HG02943 (cell line): ENCODE measurements at regions not wholly inside any gene's neighbourhood (a gene's known extent, or its start where the extent isn't known, plus 50 kb on each side); places are given as distances from the start of the nearest gene placed in this dataset.
"Not testable (repeated sequence)": the region's sequence is repeated elsewhere in the genome, so short reads cannot be mapped to it uniquely, and the experiment has no call there.

Experiments used
- ATAC-seq: cut with Tn5 transposase; IDR thresholded peaks from one replicate; pipeline ENCODE4 v1.9.1; 2021; ENCODE audit warnings: mild to moderate bottlenecking, low read depth, moderate library complexity; ENCODE audit not compliant: unreplicated experiment

GRCh38 chr3:72661115-72661457 is 187.2 kb downstream of the SHQ1 start:
- ATAC-seq: no peak

DNA sequence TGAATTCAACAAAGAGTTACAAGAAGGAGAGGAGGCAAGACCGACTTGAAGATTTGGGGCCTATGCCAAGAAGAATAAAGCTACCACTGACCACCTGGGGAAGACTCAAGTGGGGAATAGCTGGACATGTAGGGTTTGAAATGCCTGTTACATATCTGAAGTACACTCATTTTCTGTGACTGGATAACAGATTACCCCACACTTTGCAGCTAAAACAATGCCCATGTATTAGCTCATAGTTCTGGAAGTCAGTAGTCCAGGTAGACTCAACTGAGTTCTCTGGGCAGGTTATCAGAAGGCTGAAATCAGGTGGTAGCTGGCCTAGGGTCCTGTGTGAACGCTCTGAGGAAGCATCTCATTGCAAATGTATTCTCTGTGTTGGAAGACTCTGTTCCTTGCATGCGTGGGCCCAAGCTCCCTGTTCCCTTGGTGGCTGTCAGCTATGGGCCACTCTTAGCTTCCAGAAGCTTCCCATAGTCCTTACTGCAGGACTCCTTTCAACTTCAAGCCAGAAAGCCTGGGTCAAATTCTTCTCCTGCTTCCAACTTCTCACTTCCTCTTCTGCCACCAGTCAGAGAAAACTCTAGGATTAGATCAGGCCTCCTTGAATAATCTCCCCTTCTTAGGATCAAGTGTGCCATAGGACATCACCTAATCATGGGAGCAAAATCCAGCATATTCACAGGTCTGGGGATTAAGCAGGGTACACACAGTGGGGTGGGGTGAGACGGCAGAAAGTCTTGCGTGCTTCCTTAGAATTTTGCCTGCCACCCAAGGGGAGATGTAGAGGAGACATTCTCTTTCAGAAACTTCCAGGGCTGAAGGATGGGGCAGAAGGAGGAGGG is 187.8 kb downstream of the SHQ1 start:
- ATAC-seq: no peak

- ATAC-seq: no peak
Measured at GRCh38 chr3:72659596-72659995, 188.6 kb downstream of the SHQ1 start.

- ATAC-seq: no peak
Measured at GRCh38 chr3:72659188-72659587, 189.1 kb downstream of the SHQ1 start.

GRCh38 chr3:72658466-72659100 is 189.7 kb downstream of the SHQ1 start:
- no peak for ATAC-seq

- no peak for ATAC-seq
Measured at GRCh38 chr3:72657666-72658065, 190.6 kb downstream of the SHQ1 start.

- no peak for ATAC-seq
Measured at GRCh38 chr3:72655723-72656122, 192.5 kb downstream of the SHQ1 start.

GRCh38 chr3:72655131-72655551 is 193.1 kb downstream of the SHQ1 start:
- no peak for ATAC-seq

DNA sequence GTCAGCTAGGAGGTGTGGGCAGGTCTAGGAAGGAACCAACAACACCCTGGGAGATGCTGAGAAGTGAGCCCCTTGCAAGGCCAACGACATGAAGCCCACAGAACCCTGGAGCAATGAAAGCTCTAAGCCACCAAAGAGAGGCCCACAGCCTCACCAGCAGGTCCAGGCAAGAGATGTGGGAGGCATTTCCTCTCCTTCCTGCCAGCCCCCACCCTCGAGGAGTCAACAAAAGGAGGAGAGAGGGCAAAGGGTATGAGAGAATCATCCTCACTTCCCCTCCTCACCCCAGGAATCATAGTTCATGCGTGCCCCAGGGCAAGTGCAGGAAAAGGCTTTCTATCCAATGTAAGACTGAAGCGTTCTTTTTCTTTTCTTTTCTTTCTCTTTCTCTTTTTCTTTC is 195.8 kb downstream of the SHQ1 start:
- ATAC-seq: no peak

- ATAC-seq: no peak
Measured at GRCh38 chr3:72651498-72651897, 196.7 kb downstream of the SHQ1 start.

GRCh38 chr3:72646263-72646662 is 202.0 kb downstream of the SHQ1 start:
- no peak for ATAC-seq

GRCh38 chr3:72643635-72644034 is 204.6 kb downstream of the SHQ1 start:
- not testable (repeated sequence) for ATAC-seq

DNA sequence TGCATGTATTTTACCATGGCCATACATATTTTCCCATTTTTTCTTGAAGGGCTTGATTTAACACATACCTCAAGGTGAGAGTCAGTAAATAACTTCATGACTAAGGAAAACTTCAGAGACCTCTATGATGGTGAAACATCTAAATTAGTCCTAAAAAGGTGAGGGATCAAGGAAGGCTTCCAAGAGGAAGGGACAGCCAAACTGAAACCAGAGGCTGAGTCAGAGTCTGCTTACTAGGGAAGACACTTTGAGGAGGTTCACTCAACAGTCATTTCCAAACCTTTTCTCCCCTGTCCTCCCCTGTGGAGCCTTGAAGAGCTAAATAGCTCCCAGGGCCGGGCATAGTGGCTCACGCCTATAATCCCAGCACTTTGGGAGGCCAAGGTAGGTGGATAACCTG is 206.6 kb downstream of the SHQ1 start:
- no peak for ATAC-seq

DNA sequence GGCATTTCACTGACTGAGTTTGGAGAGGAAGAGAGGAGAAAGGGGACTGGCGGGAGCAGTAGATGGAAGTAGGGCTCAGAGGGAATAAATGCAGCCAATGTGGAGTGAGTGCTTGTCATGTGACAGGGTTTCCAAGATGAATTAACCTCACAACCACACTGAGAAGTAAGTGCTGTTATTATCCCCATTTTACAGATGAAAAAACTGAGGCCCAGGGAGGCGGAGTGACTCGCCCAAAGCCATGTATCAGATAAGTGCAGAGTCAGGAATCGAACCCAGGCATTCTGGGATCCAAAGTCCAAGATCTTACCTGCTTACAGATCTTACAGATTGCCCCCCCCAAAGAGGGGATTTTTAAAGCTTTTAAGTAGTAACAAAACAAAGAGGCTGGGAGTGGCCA is 207.2 kb downstream of the SHQ1 start:
- ATAC-seq: no peak

DNA sequence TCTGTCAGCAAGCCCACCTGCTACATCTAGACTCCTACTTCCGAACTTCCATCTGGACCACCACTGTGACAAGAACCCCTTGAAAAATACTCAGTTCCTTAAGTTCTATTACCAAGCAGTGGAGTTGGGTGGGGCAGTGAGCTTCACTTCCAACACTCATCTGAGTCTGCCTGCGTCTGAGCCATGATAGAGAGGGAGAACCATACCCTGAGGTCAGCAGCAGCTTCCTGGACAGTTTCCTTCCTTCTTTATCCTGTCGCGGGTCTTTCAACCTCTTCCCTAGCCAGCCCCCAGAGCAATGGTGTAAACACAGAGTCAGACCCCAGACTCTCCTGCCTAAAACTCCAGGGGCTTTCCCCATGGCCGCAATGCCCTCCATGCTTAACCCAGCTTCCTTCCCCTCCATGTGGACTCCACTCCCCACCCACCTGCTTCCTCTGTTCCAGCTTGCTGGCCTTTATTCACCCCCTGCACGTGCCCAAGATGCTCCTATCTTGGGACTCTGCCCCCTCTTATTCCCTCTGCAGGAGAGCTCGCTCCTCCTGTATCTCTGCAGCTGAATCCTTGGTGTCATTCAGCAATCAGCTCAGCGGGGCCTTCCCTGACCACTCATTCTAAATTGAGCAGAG is 211.2 kb downstream of the SHQ1 start:
- no peak for ATAC-seq

GRCh38 chr3:72635551-72635950 is 212.7 kb downstream of the SHQ1 start:
- ATAC-seq: no peak

DNA sequence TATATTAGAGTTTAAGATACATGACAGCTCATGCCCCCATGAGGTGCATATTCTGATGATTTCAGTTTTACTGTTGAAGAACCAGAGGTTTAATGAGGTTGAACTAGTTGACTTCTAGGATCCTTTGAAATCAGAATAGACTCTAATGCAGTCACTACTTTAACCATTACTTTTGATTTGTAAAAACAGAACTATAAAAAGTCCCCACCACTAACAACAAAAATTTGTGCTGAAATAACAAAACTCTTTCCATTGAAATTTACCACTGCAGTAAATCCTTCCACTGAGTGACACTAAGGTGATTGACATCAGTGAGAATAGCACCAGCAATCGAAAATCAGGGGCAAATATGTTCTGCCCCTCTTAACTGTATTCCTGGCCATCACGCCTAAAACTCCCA is 214.1 kb downstream of the SHQ1 start:
- ATAC-seq: no peak

DNA sequence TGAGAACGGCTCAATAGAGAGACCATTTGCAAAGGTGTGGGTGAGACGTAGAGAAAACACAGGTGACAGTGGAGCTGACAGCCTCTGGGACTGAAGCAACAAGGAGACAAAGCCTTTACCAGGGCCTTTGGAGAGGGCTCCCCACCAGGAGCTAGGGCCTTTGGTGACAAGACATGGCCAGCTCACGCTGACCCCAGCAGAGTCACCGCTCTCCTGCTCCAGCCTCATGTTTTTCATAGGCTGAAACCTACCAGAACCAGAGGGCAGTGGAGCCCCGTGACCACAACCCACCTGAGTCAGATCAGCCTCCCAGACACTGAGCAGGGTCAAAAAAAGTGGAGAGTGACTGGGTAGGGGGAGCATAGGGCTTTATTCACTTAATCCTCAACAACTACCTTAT is 214.7 kb downstream of the SHQ1 start:
- ATAC-seq: no peak

- no peak for ATAC-seq
Measured at GRCh38 chr3:72633121-72633520, 215.1 kb downstream of the SHQ1 start.

DNA sequence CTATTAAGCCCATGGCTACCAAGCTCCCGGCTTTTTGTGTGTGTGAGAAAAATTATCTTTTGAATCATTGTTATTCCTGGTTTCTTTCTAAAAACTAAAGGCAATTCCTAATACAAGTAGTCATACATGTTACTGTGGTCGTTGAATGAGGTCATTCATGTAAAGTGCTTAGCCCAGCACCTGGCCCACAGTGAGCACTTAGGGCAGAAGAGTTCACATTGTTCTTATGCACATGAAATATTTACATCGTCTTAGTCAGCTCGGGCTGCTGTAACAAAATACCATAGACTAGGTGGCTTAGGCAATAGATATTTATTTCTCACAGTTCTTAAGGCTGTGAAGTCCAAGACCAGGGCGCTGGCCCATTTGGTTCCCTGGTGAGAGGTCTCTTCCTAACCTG is 216.1 kb downstream of the SHQ1 start:
- ATAC-seq: no peak

- no peak for ATAC-seq
Measured at GRCh38 chr3:72630969-72631344, 217.3 kb downstream of the SHQ1 start.
